PFSK-1 (cell line): ENCODE measurements at regions not wholly inside any gene's neighbourhood (a gene's known extent, or its start where the extent isn't known, plus 50 kb on each side); places are given as distances from the start of the nearest gene placed in this dataset.

Source experiments
- FOXP2 ChIP-seq: optimal IDR thresholded peaks from 2 replicates; pipeline ENCODE3; 2011; ENCODE audit warnings: borderline replicate concordance, control low read depth, inconsistent platforms; ENCODE audit not compliant: insufficient read depth; ENCODE audit errors: extremely low read length, extremely low read depth
- POLR2AphosphoS5 ChIP-seq: IDR thresholded peaks from 2 replicates; pipeline ENCODE4 v1.6.1; 2012; ENCODE audit warnings: low read depth, mild to moderate bottlenecking, control low read depth, low read length, moderate library complexity
- REST ChIP-seq, 2 experiments: IDR thresholded peaks; 2 replicates each; pipeline versions ENCODE4 v1.6.1 to v1.8.0; 2011 to 2012; ENCODE audit warnings: low read depth in 2 of 2, low read length in 2 of 2, control low read depth in 1 of 2, inconsistent platforms in 1 of 2, mild to moderate bottlenecking in 1 of 2, moderate library complexity in 1 of 2; ENCODE audit not compliant: insufficient read depth in 1 of 2
- SIN3A ChIP-seq: IDR thresholded peaks from 2 replicates; pipeline ENCODE4 v1.6.1; 2012; ENCODE audit warnings: mild to moderate bottlenecking, low read length, moderate library complexity, borderline replicate concordance; ENCODE audit not compliant: insufficient read depth
- TAF1 ChIP-seq: IDR thresholded peaks from 2 replicates; pipeline ENCODE4 v1.6.1; 2012; ENCODE audit warnings: low read length, control low read depth, borderline replicate concordance; ENCODE audit not compliant: insufficient read depth

DNA sequence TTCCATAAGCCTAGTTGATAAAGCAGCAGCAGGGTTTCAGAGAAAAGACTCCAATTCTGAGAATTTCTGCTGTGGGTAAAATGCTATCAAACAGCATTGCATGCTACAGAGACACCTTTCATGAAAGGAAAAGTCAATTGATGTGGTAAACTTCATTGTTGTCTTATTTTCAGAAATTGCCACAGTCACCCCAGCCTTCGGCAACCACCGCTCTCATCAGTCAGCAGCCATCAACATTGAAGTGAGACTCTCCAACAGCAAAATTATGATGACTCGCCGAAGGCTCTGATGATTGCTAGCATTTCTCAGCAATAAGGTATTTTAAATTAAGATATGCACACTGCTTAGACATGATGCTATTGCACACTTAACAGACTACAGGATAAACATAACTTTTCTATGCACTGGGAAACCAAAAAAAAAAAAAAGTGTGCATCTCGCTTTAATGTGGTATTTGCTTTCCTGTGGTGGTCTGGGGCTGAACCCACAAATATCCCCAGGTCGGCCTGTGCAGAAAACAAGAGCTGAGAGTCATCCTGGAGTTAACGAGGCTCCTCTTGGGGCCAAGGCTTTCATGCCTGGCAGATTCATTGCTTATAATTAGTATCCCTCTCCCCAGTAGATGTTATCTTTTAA lies 192.1 kb downstream of the CTTN start:
- TF ChIP-seq POLR2AphosphoS5: no peak
- TF ChIP-seq SIN3A: no peak
- no peak for TF ChIP-seq TAF1
- TF ChIP-seq REST (IDR thresholded peaks at IDR 0.05; ENCODE audit: insufficient read depth in 1 of 2, low read depth in 2 of 2, low read length in 2 of 2): no peak
- TF ChIP-seq FOXP2: no peak

- no peak for TF ChIP-seq SIN3A
- TF ChIP-seq FOXP2: no peak
- TF ChIP-seq REST (IDR thresholded peaks at IDR 0.05; ENCODE audit: insufficient read depth in 1 of 2, low read depth in 2 of 2, low read length in 2 of 2): no peak
- TF ChIP-seq POLR2AphosphoS5: no peak
- no peak for TF ChIP-seq TAF1
These were observed 194.4 kb downstream of the CTTN start for GRCh38 chr11:70592641-70593165.

- TF ChIP-seq FOXP2: no peak
- TF ChIP-seq REST (IDR thresholded peaks at IDR 0.05; ENCODE audit: insufficient read depth in 1 of 2, low read depth in 2 of 2, low read length in 2 of 2): no peak
- TF ChIP-seq SIN3A: no peak
- TF ChIP-seq TAF1: no peak
- TF ChIP-seq POLR2AphosphoS5: no peak
These were observed 195.2 kb downstream of the CTTN start for GRCh38 chr11:70593446-70593983.

DNA sequence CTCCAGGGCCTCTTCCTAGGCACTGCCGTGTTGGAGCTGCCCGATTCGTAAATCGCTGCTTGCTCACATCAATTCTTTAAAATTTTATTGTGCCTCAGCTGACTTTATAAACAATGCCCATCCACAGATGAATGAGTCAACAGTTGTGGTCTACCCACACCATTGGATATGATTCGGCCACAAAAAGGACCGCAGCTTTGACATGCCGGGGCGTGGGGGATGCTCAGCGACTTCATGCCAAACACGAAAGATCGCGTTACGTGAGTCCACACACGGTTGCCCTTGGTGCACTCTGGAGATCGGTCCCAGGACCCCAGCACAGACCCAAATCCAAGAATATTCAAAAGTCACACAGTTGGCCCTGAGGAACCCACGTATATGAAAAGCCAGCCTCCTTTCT lies 195.7 kb downstream of the CTTN start:
- TF ChIP-seq SIN3A (no peak), REST (IDR thresholded peaks at IDR 0.05; ENCODE audit: insufficient read depth in 1 of 2, low read depth in 2 of 2, low read length in 2 of 2) (no peak), FOXP2 (no peak), TAF1 (no peak), POLR2AphosphoS5 (no peak)

GRCh38 chr11:70594606-70595005 lies 196.3 kb downstream of the CTTN start:
- no peak for TF ChIP-seq SIN3A
- TF ChIP-seq REST (IDR thresholded peaks at IDR 0.05; ENCODE audit: insufficient read depth in 1 of 2, low read depth in 2 of 2, low read length in 2 of 2): no peak
- no peak for TF ChIP-seq FOXP2
- TF ChIP-seq POLR2AphosphoS5: no peak
- TF ChIP-seq TAF1: no peak
